ENCODE measurements at regions not wholly inside any gene's neighbourhood (a gene's known extent, or its start where the extent isn't known, plus 50 kb on each side); places are given as distances from the start of the nearest gene placed in this dataset.

- Histone ChIP-seq H3K4ac (ENCODE audit: low read depth, low read length) (no peak overlapping the region), H4K8ac (replicated peaks; ENCODE audit: insufficient read length, low read depth, low read length) (no peak overlapping the region), H3K9me3 (ENCODE audit: control insufficient read depth, low read depth, low read length) (no peaks in the 10 kb centered on the region), H3K79me1 (ENCODE audit: insufficient read depth, low read depth, low read length, poor library complexity, severe bottlenecking) (no peaks in the 10 kb centered on the region), H3K27ac (ENCODE audit: insufficient read length, low read depth, low read length) (no peak overlapping the region), H3K79me2 (ENCODE audit: insufficient read depth, low read length) (no peaks in the 10 kb centered on the region), H3K18ac (ENCODE audit: insufficient read length, low read depth, low read length) (no peak overlapping the region), H3K9ac (ENCODE audit: extremely low read depth, insufficient read length, low read length) (no peak overlapping the region), H3T11ph (ENCODE audit: low read length) (no peak overlapping the region), H4K20me1 (ENCODE audit: control insufficient read depth, insufficient read depth, insufficient read length) (no peaks in the 10 kb centered on the region), H2BK15ac (ENCODE audit: low read depth, low read length) (no peak overlapping the region), H3K27me3 (ENCODE audit: insufficient read depth, low read length) (no peaks in the 10 kb centered on the region), H3K23me2 (ENCODE audit: insufficient read length, low read depth, low read length, poor library complexity, severe bottlenecking) (no peaks in the 10 kb centered on the region), H3K4me1 (ENCODE audit: insufficient read depth, low read length) (no peaks in the 10 kb centered on the region), H2BK12ac (ENCODE audit: insufficient read length, low read depth, low read length) (no peak overlapping the region), H3K14ac (ENCODE audit: insufficient read depth, low read length) (no peak overlapping the region), H4K5ac (ENCODE audit: insufficient read length, low read depth, low read length) (no peak overlapping the region), H2AFZ (ENCODE audit: low read length) (no peak overlapping the region), H2AK5ac (ENCODE audit: insufficient read length, low read length) (no peak overlapping the region), H3K4me2 (ENCODE audit: insufficient read depth, insufficient read length, low read length) (no peak overlapping the region), H3K56ac (ENCODE audit: insufficient read length, low read depth, low read length) (no peak overlapping the region), H2BK20ac (ENCODE audit: low read depth, low read length, poor library complexity, severe bottlenecking) (no peak overlapping the region), H2BK120ac (ENCODE audit: low read depth, low read length, poor library complexity, severe bottlenecking) (no peak overlapping the region), H2BK5ac (ENCODE audit: insufficient read length, low read length) (no peak overlapping the region), H3K23ac (ENCODE audit: insufficient read length, low read depth, low read length) (no peak overlapping the region), H4K91ac (ENCODE audit: insufficient read length, low read depth, low read length) (no peak overlapping the region)
- H3K9me3 Mint-ChIP-seq = peaks cover 18 to 20% of the 10 kb centered on the region in 2 experiments
- no peaks in the 10 kb centered on the region for H3K27me3 Mint-ChIP-seq (ENCODE audit: low read depth)
- WGBS (ENCODE audit: extremely low coverage, insufficient read length, low lambda C conversion rate) = no CpG with 5 or more reads among the region's 2 CpGs
- no peak overlapping the region for H3K4me3 Mint-ChIP-seq
- no peak for TF ChIP-seq CTCF (conservative IDR thresholded peaks at IDR 0.05)
- H3K27ac Mint-ChIP-seq = peak overlapping the region in 1 of 3 experiments; percentile 35; a peak in 3 of 7 replicates
- H3K4me1 Mint-ChIP-seq = peaks cover 32 to 34% of the 10 kb centered on the region in 2 experiments
- peaks cover 16 to 21% (median 21%) of the 10 kb centered on the region in 3 experiments for H3K36me3 Mint-ChIP-seq (ENCODE audit: insufficient read depth in 1 of 3, low read depth in 3 of 3)
- no peak for DNase-seq
These were observed 421.2 kb downstream of the CCDC91 start for GRCh38 chr12:28611449-28611848.

All from H9 (cell line).